NCI-H146 treated with DMSO at 0.1 percent for 48 hours (cell line): ENCODE measurements at regions not wholly inside any gene's neighbourhood (a gene's known extent, or its start where the extent isn't known, plus 50 kb on each side); places are given as distances from the start of the nearest gene placed in this dataset.
A peak's percentile ranks its signal among the peaks of the same experiment; 100 is the strongest.

Experiments used
- DNase-seq: peaks from one replicate; lab custom pipeline; 2025; ENCODE audit not compliant: unreplicated experiment; lab: John Stamatoyannopoulos, UW

GRCh38 chr18:22260208-22260820 lies 90.9 kb downstream of the GATA6 start:
- no peak for DNase-seq

GRCh38 chr18:22257022-22257543 lies 87.7 kb downstream of the GATA6 start:
- peak; percentile 37 for DNase-seq

- DNase-seq: no peak
These were observed 84.7 kb downstream of the GATA6 start for GRCh38 chr18:22254088-22254487.

- no peak for DNase-seq
These were observed 84.3 kb downstream of the GATA6 start for GRCh38 chr18:22253676-22254075.

GRCh38 chr18:22253156-22253555 lies 83.8 kb downstream of the GATA6 start:
- no peak for DNase-seq
